ENCODE measurements at regions not wholly inside any gene's neighbourhood (a gene's known extent, or its start where the extent isn't known, plus 50 kb on each side); places are given as distances from the start of the nearest gene placed in this dataset.
"Not testable (repeated sequence)": the region's sequence is repeated elsewhere in the genome, so short reads cannot be mapped to it uniquely, and the experiment has no call there.

- DNase-seq (ENCODE audit: insufficient read length, low spot score) (no peak), FAIRE-seq (no peak)
Measured at GRCh38 chr12:91706466-91706865, 439.2 kb downstream of the BTG1 start.

DNA sequence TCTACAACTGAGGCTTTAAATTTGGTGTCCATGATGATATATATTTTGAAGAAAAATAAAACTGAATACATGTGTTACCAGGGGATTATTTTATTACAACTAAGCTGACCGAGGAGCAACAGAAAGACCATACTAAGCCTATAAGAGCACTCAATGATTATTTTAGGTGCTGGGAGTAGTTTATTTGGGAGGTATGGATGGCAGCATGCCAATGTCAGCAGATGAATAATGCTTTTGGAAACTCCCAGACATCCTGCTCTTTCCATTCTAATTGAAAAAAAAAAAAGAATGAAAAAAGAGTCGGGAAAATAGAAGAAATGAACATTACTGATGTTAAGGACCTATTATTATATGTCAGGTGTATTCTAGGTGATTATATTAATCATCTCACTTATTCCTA lies 441.2 kb downstream of the BTG1 start:
- FAIRE-seq = no peak
- no peak for DNase-seq (ENCODE audit: insufficient read length, low spot score)

DNA sequence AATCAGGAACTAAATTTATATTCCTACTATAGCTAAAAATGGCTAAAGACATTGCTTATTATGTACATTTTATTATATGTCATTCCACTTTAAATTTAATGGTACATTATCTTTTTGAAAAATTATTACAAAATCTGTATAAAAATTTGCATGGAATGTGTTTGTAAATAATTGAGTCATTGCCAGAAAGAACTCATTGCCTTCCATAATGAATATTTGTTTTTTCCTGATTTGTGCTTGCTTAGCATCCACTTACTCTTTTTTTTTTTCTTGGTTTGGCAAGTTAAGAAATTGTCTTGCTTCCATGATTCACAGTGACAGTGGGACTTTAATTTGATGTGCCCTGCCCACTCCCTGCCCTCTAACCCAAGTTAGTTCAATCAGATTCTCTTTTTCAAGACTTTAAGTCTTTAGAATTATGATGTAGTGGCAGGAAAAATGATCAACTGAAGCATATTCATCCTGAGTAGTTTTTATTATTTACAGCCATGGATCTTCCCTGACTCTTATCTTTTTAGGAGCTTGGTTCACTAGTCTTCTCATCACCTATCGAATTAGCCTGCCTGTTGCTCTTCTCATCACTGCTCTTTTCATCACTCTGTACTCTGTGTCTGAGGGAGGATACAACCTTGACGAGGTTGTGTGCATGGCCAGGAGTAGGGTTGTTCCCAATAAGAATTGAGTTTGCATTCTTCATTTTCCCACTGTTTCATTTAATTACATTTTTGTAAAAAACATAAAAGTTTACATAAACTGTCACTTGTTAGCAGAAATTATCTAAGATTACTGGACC lies 442.0 kb downstream of the BTG1 start:
- DNase-seq (ENCODE audit: insufficient read length, low spot score) (no peak), FAIRE-seq (no peak)

DNA sequence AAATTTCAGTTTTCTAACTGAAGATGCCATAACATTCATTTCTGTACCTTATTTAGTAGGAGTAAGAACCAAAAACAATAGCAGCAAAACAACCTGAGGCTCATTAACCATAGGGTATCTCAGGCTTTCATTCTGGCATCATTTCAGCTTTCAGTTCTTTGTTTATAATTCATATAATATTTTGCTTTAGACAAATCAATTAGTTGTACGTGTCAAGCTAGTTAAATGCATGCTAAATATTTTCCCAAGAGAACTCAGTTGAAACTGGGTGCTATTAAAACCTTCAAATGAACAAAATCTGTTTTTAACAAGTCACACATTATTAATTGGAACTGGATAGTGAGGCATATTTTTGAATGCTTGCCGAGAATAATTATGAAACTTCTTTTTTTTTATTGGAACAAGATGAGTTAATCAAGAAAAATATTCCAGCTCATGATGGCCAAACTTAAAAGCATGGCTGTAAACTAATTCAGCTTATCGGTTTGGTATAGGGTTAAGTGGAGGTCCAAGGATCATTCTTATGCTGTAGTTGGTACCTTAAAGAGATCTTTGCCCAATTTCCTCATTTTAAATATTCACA lies 442.7 kb downstream of the BTG1 start:
- DNase-seq (ENCODE audit: insufficient read length, low spot score) (no peak), FAIRE-seq (no peak)

GRCh38 chr12:91695964-91696363 lies 449.7 kb downstream of the BTG1 start:
- DNase-seq (ENCODE audit: insufficient read length, low spot score) (no peak), FAIRE-seq (no peak)

- not testable (repeated sequence) for FAIRE-seq; DNase-seq (ENCODE audit: insufficient read length, low spot score)
Measured at GRCh38 chr12:91695406-91695805, 450.2 kb downstream of the BTG1 start.

DNA sequence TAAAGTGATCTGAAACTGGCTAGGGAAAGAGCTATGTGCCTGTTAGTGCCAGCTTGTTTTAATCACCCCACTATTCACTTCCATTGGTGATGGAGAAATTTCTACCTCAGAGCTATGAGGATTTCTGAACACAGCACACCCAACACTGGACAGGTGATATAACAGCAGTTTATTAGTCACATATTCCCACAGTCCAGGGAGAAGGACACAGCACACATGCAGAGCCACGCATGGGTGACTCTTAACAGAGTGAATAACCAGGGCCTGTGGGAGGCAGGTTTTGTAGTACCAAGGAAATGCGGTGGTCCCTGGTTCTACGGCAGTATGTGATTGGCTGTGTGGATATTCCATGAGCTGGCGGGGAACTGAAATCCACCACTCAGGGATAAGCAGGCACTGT lies 455.1 kb downstream of the BTG1 start:
- no peak for DNase-seq (ENCODE audit: insufficient read length, low spot score)
- no peak for FAIRE-seq

DNA sequence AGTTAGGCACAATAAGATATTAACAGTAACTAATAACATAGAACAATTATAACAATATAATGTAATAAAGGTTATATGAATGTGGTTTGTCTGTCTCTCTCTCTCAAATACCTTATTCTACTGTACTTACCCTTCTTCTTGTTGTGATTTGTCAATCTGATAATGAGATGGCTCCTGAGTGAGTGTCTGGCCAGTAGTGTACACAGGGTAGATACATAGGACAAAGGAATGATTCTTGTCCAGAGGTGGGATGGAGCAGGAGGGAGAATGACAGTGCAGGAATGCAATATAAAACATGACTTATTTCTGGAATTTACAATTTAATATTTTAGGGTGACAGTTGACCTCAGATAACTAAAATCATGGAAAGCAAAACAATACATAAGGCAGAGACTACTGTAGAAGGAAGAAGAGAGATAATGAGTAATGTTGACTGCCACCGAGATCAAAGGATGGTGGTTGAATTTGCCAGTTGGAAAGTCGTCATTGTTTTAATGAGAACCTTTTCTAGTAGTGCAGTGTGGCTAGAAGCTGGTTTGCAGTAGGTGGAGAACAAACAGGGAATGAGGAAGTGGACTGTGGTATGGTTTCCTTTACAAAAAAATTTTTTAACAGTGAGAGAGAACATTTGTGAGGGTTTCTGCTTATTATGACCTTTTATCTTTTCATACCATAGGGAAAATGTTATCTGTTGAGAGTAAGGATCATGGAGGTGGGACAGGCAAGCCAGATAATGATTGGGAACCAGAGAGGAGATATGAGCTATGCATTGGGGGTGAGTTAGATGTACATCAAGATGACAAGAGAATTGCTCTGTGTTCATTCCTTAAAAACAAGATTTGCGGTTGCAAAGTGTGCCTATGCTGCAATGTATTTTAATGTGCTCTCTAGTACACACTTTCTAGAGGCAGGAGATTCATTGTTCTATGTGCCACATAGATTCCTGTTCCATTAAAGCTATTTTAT lies 458.3 kb downstream of the BTG1 start:
- FAIRE-seq (no peak), DNase-seq (ENCODE audit: insufficient read length, low spot score) (no peak)

- no peak for DNase-seq (ENCODE audit: insufficient read length, low spot score)
Measured at GRCh38 chr12:91685917-91686316, 459.7 kb downstream of the BTG1 start.

DNA sequence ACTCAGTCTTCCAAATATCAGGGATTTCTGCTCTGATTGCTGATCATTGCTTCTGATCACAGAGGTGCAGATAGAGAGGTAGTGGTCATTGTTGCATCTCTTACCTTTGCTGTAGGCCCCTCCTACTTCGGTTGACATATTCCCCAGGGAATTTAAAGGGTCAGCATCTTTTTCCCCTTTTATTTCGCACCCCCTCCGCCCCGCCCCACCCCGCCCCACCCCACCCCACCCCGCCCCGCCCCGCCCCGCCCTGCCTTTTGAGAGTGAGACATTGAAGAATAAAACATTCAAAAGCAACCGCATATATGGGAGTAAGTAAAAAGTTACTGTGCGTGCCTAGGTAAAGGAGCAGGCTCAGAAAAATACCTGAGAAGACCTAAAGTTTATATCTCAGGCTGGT lies 463.9 kb downstream of the BTG1 start:
- DNase-seq (ENCODE audit: insufficient read length, low spot score) (no peak), FAIRE-seq (no peak)

More at GRCh38 chr12:91685917-91686316, 459.7 kb downstream of the BTG1 start:
- no peak for FAIRE-seq

DNA sequence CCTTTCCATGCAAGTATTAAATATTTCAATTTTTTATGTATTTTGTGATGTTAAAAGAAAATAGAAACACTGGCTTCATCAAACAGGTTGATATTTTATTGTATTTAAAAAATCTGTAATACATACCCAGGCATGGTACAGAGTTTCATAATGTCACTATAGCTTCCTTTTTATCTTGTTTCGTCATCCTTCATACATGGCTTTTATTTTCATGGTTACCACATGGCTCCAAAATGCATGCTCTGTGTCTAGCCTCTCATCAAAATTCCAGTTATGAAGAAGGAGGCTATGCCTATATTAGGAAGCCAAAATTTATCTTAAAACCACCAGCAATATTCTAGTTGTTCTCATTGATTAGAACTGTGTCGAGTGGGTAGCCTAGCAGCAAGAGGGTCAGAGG lies 464.8 kb downstream of the BTG1 start:
- FAIRE-seq = no peak
- no peak for DNase-seq (ENCODE audit: insufficient read length, low spot score)

- FAIRE-seq (no peak), DNase-seq (ENCODE audit: insufficient read length, low spot score) (no peak)
Measured at GRCh38 chr12:91677556-91677955, 468.1 kb downstream of the BTG1 start.

DNA sequence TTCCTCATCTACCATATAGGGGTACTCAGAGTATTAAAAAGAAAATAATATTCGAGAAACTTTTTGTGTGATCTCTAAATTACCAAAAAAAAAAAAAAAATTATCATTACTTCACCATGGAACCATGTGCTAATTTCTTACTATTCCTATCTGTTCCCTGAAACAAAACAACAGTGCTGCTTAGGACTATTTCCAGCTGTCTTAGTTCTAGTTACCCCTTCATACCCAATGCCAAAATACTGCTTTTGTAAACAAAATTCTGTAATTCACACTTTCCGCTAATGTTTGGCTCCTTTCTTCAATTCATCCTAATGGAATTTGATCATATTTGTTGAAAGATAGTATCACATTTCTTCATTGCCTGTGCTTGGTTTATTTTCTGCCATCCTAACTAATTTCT lies 470.2 kb downstream of the BTG1 start:
- FAIRE-seq = no peak

GRCh38 chr12:91672130-91672529 lies 473.5 kb downstream of the BTG1 start:
- FAIRE-seq (no peak), DNase-seq (ENCODE audit: insufficient read length, low spot score) (no peak)

More for the DNA sequence above, 470.2 kb downstream of the BTG1 start:
- no peak for DNase-seq (ENCODE audit: insufficient read length, low spot score)

- DNase-seq (ENCODE audit: insufficient read length, low spot score) (no peak), FAIRE-seq (no peak)
Measured at GRCh38 chr12:91667694-91668093, 478.0 kb downstream of the BTG1 start.

DNA sequence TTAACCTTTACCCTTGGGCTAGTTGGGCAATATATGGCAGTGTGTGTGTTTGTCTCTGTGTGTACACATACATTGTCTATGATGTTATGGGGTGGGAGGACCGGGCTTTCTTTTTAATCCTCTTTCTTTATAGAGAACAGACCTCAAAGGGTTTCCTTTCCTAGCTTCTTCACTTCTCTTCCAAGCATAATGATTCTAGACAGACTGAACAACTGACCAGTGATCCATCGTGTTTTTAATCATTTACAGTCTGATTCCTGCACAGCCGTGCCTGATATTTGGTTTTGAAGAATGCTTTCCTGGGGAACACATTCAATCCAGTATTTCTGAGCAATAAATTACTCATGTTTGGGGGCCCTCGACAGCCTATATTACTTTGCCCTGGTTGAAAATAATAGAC lies 481.1 kb upstream of the DCN start:
- DNase-seq (ENCODE audit: insufficient read length, low spot score) (no peak), FAIRE-seq (no peak)

GRCh38 chr12:91663310-91663709 lies 480.7 kb upstream of the DCN start:
- no peak for DNase-seq (ENCODE audit: insufficient read length, low spot score)
- no peak for FAIRE-seq

GRCh38 chr12:91662021-91662420 lies 479.4 kb upstream of the DCN start:
- FAIRE-seq = no peak
- no peak for DNase-seq (ENCODE audit: insufficient read length, low spot score)

- DNase-seq (ENCODE audit: insufficient read length, low spot score) (no peak), FAIRE-seq (no peak)
Measured at GRCh38 chr12:91657032-91657431, 474.4 kb upstream of the DCN start.

- no peak for FAIRE-seq
Measured at GRCh38 chr12:91655966-91656365, 473.3 kb upstream of the DCN start.

DNA sequence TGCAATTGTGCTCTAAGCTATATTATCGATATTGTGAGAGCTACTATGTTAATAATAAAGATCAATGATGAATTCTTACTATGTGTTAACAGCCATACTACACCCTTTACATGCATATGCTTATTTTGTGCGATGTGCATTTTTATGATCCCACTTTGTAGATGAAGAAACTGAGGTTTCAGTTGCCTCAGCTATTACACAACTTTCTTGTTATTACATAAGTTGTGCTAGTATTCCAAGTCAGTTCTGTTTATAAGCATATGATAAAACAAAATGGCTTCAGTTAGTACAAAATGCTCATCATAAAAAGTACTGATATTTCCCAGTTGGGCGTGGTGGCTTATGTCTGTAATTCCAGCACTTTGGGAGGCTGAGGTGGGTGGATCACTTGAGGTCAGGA lies 471.5 kb upstream of the DCN start:
- DNase-seq (ENCODE audit: insufficient read length, low spot score) (no peak), FAIRE-seq (no peak)

More at GRCh38 chr12:91655966-91656365, 473.3 kb upstream of the DCN start:
- DNase-seq (ENCODE audit: insufficient read length, low spot score) = no peak

Data from GM19239 (cell line).